ENCODE measurements at regions not wholly inside any gene's neighbourhood (a gene's known extent, or its start where the extent isn't known, plus 50 kb on each side); places are given as distances from the start of the nearest gene placed in this dataset.
"Not testable (repeated sequence)": the region's sequence is repeated elsewhere in the genome, so short reads cannot be mapped to it uniquely, and the experiment has no call there.

GRCh38 chr9:81308404-81308803 lies 380.9 kb downstream of the TLE1 start:
- no peaks in the 10 kb centered on the region for H3K4me1 ChIP-seq (ENCODE audit: control insufficient read depth, insufficient read depth, low read length)
- DNase-seq (ENCODE audit: low read depth, low spot score) = no peak
- H3K27me3 ChIP-seq (ENCODE audit: control insufficient read depth, insufficient read depth, low read length) = no peaks in the 10 kb centered on the region
- no peak for ATAC-seq
- in situ Hi-C loops (cut with HindIII; ENCODE audit: low pct_unique_long_range_greater_than_20kb, low sequenced_read_pairs) = no loop called here
- intact Hi-C loops (cut with micrococcal nuclease; ENCODE audit: unreplicated experiment) = no loop called here
- H3K36me3 ChIP-seq (ENCODE audit: control insufficient read depth, insufficient read depth, low read length) = no peaks in the 10 kb centered on the region
- ChIA-PET POLR2A (no interaction called here), CTCF (no interaction called here)
- no peak overlapping the region for H3K27ac ChIP-seq (ENCODE audit: low read length)
- TF ChIP-seq, protein P1, sequence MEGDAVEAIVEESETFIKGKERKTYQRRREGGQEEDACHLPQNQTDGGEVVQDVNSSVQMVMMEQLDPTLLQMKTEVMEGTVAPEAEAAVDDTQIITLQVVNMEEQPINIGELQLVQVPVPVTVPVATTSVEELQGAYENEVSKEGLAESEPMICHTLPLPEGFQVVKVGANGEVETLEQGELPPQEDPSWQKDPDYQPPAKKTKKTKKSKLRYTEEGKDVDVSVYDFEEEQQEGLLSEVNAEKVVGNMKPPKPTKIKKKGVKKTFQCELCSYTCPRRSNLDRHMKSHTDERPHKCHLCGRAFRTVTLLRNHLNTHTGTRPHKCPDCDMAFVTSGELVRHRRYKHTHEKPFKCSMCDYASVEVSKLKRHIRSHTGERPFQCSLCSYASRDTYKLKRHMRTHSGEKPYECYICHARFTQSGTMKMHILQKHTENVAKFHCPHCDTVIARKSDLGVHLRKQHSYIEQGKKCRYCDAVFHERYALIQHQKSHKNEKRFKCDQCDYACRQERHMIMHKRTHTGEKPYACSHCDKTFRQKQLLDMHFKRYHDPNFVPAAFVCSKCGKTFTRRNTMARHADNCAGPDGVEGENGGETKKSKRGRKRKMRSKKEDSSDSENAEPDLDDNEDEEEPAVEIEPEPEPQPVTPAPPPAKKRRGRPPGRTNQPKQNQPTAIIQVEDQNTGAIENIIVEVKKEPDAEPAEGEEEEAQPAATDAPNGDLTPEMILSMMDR (IDR thresholded peaks at IDR 0.05) = no peak
- TF ChIP-seq POLR2AphosphoS5 (IDR thresholded peaks at IDR 0.05; ENCODE audit: low read depth, low read length) = no peak
- no peak for TF ChIP-seq REST (IDR thresholded peaks at IDR 0.05; ENCODE audit: insufficient read depth in 1 of 2, low read depth in 2 of 2, low read length in 1 of 2)
- H3K9me3 ChIP-seq (ENCODE audit: control insufficient read depth, insufficient read depth, low read depth, low read length) = no peaks in the 10 kb centered on the region
- BruUV-seq (replicated peaks) = no TSS peak
- no peak overlapping the region for H3K4me3 ChIP-seq (ENCODE audit: low read depth in 2 of 2, low read length in 2 of 2)

GRCh38 chr9:81307791-81308190 lies 381.6 kb downstream of the TLE1 start:
- ATAC-seq; DNase-seq (ENCODE audit: low read depth, low spot score); intact Hi-C loops (cut with micrococcal nuclease; ENCODE audit: unreplicated experiment): not testable (repeated sequence)

GRCh38 chr9:81305561-81306182 lies 383.7 kb downstream of the TLE1 start:
- intact Hi-C loops (cut with micrococcal nuclease; ENCODE audit: unreplicated experiment) = no loop called here
- TF ChIP-seq POLR2AphosphoS5 (IDR thresholded peaks at IDR 0.05; ENCODE audit: low read depth, low read length) = no peak
- TF ChIP-seq REST (IDR thresholded peaks at IDR 0.05; ENCODE audit: insufficient read depth in 1 of 2, low read depth in 2 of 2, low read length in 1 of 2) = no peak
- TF ChIP-seq, protein P1 (IDR thresholded peaks at IDR 0.05) = no peak
- no peak for TF ChIP-seq SIN3A (IDR thresholded peaks at IDR 0.05; ENCODE audit: borderline replicate concordance, insufficient read depth, low read depth, low read length)
- no peak for TF ChIP-seq TCF7L2 (IDR thresholded peaks at IDR 0.05; ENCODE audit: low read depth, low read length)
- no TSS peak for BruUV-seq (replicated peaks)
- no peaks in the 10 kb centered on the region for H3K9me3 ChIP-seq (ENCODE audit: control insufficient read depth, insufficient read depth, low read depth, low read length)
- no peaks in the 10 kb centered on the region for H3K27me3 ChIP-seq (ENCODE audit: control insufficient read depth, insufficient read depth, low read length)
- ChIA-PET CTCF (no interaction called here), POLR2A (no interaction called here)
- ATAC-seq (no peak), DNase-seq (ENCODE audit: low read depth, low spot score) (no peak)
- no peak overlapping the region for H3K4me3 ChIP-seq (ENCODE audit: low read depth in 2 of 2, low read length in 2 of 2)
- H3K27ac ChIP-seq (ENCODE audit: low read length) = no peak overlapping the region
- no peaks in the 10 kb centered on the region for H3K36me3 ChIP-seq (ENCODE audit: control insufficient read depth, insufficient read depth, low read length)
- H3K4me1 ChIP-seq (ENCODE audit: control insufficient read depth, insufficient read depth, low read length) = no peaks in the 10 kb centered on the region
- in situ Hi-C loops (cut with HindIII; ENCODE audit: low pct_unique_long_range_greater_than_20kb, low sequenced_read_pairs) = no loop called here

More at GRCh38 chr9:81307791-81308190, 381.6 kb downstream of the TLE1 start:
- H3K36me3 ChIP-seq (ENCODE audit: control insufficient read depth, insufficient read depth, low read length); in situ Hi-C loops (cut with HindIII; ENCODE audit: low pct_unique_long_range_greater_than_20kb, low sequenced_read_pairs); H3K27me3 ChIP-seq (ENCODE audit: control insufficient read depth, insufficient read depth, low read length); CTCF ChIA-PET; H3K27ac ChIP-seq (ENCODE audit: low read length); H3K4me1 ChIP-seq (ENCODE audit: control insufficient read depth, insufficient read depth, low read length); H3K4me3 ChIP-seq (ENCODE audit: low read depth in 2 of 2, low read length in 2 of 2); BruUV-seq (replicated peaks); H3K9me3 ChIP-seq (ENCODE audit: control insufficient read depth, insufficient read depth, low read depth, low read length): not testable (repeated sequence)
- POLR2A ChIA-PET = interaction anchor here (0.6 kb wide), 1 partner anchor 124 kb away, joined by 3 read pairs; no protein-coding TSS in a partner anchor

Measured in Panc1 (cell line).